Heart left ventricle (tissue), 13 donors: ENCODE measurements at regions not wholly inside any gene's neighbourhood (a gene's known extent, or its start where the extent isn't known, plus 50 kb on each side); places are given as distances from the start of the nearest gene placed in this dataset.

ENCODE experiments used
- POLR2A ChIP-seq, 2 donors: fragments of 450-650 bp; IDR thresholded peaks; one replicate each; pipeline ENCODE4 v1.6.1; 2017; ENCODE audit warnings: antibody characterized with exemption in 2 of 2, mild to moderate bottlenecking in 2 of 2, moderate library complexity in 2 of 2
- TF ChIP-seq, protein P1 (sequence below), 12 donors: fragments of 200-600 bp; sonication (generic) in 4 of 12; IDR thresholded peaks; one replicate each; pipeline versions ENCODE4 v1.5.0 to v1.8.0; 2018 to 2022; ENCODE audit warnings: antibody characterized with exemption in 12 of 12, mild to moderate bottlenecking in 5 of 12
- donor health status: ischemic (EF 13 %, LVEDD 7.1; RV severe dilation, severe dysfunction).
- donor health status: DM: no; HTN: yes; CAD: no.
- donor health status: DM: no; HTN: no; CAD: no.
- donor health status: ischemic (EF 25% LVEDD 6.9; RV normal size, moderate dysfunction).
- donor health status: ischemic (EF 25% LVEDD 5.7; RV mildly dilated, moderate dysfunction).
- donor health status: ischemic (EF 35%, LVEDD 5.7; RV mildly dilated, moderate dysfunction).
- donor health status: nonischemic (EF 11% LVEDD 7.7; RV severe dilation, severe dysfunction).
- donor health status: DM: yes; HTN: yes; CAD: no.
- donor health status: PGD.
- donor health status: ischemic (EF 29% LVEDD 5.4; RV normal size, mild dysfunction).
- donor health status: nonischemic (EF 23%, LVEDD 6.1; RV moderate dilation, normal function).

DNA sequence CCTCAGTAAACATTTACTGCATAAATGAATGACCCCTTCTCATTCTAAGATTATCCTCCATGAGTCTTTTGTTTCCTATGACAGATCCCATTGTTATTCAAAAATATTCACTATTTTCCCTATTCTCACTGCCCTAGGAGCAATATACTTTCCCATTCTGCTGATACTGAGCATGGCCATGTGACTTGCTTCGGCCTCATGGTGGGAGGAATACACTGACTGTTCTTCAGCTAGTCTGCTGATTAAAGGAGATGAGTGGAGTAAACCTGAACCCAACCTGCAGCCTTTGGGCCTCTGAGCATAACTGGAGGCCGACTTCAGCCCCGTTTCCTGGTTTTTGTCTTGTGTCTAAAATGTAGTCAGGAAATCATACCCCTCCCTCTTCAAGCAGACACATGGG is 531.8 kb upstream of the SALL1 start:
- no peak for TF ChIP-seq POLR2A (IDR thresholded peaks at IDR 0.05)
- TF ChIP-seq, protein P1, sequence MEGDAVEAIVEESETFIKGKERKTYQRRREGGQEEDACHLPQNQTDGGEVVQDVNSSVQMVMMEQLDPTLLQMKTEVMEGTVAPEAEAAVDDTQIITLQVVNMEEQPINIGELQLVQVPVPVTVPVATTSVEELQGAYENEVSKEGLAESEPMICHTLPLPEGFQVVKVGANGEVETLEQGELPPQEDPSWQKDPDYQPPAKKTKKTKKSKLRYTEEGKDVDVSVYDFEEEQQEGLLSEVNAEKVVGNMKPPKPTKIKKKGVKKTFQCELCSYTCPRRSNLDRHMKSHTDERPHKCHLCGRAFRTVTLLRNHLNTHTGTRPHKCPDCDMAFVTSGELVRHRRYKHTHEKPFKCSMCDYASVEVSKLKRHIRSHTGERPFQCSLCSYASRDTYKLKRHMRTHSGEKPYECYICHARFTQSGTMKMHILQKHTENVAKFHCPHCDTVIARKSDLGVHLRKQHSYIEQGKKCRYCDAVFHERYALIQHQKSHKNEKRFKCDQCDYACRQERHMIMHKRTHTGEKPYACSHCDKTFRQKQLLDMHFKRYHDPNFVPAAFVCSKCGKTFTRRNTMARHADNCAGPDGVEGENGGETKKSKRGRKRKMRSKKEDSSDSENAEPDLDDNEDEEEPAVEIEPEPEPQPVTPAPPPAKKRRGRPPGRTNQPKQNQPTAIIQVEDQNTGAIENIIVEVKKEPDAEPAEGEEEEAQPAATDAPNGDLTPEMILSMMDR (IDR thresholded peaks at IDR 0.05) = no peak
